Glomerular visceral epithelial cell (primary cell): ENCODE measurements at regions not wholly inside any gene's neighbourhood (a gene's known extent, or its start where the extent isn't known, plus 50 kb on each side); places are given as distances from the start of the nearest gene placed in this dataset.
"Not testable (repeated sequence)": the region's sequence is repeated elsewhere in the genome, so short reads cannot be mapped to it uniquely, and the experiment has no call there.

Experiments used
- DNase-seq: peaks from one replicate; pipeline ENCODE4 v3.0.0-alpha.2; 2016; ENCODE audit errors: extremely low spot score

GRCh38 chr3:24545887-24546286 is 51.2 kb upstream of the THRB start:
- DNase-seq = no peak

GRCh38 chr3:24548278-24548677 is 53.6 kb upstream of the THRB start:
- DNase-seq = peak; percentile 9

- DNase-seq = no peak
These were observed 55.9 kb upstream of the THRB start for GRCh38 chr3:24550588-24550987.

DNA sequence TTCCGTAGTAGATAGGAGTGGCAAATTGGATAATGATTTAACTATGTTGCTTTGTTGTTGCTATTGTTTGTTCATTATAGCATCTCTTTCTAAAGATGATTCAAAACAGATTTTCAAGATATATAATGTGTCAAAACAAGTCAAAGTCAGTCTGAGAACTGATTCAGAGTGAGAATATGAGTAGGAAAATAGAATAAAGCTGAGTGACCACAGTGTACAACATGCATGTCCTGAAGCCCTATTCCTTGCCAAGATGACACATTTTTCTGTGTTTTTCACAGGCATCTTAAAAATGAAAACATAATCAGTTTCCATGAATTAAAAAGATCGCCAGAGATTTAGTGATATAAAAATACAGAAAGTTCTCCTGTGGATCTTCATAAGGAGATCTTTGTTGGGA is 57.0 kb upstream of the THRB start:
- DNase-seq = no peak

GRCh38 chr3:24562895-24563294 is 68.2 kb upstream of the THRB start:
- no peak for DNase-seq

DNA sequence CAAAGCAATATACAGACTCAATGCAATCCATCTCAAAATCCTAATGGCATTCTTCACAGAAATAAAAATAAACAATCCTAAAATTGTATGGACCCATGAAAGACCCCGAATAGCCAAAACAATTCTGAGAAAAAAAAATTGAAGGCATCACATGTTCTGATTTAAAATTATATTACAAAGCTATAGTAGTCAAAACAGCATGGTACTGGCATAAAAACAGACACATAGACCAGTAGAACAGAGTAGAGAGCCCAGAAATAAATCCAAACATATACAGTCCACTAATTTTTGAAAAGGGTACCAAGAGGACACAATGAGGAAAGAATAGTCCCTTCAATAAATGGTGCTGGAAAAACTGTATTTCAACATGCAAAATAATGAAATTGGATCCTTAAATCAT is 70.4 kb upstream of the THRB start:
- DNase-seq = no peak

GRCh38 chr3:24565656-24566055 is 71.0 kb upstream of the THRB start:
- DNase-seq = no peak

- DNase-seq = no peak
These were observed 72.3 kb upstream of the THRB start for GRCh38 chr3:24566927-24567326.

DNA sequence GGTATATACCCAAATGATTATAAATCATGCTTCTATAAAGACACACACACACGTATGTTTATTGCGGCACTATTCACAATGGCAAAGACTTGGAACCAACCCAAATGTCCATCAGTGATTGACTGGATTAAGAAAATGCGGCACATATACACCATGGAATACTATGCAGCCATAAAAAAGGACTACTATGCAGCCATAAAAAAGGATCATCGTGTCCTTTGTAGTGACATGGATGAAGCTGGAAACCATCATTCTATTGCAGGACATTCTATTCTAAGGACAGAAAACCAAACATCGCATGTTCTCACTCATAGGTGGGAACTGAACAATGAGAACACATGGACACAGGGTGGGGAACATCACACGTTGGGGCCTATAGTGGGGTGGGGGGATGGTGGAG is 77.8 kb upstream of the THRB start:
- DNase-seq = not testable (repeated sequence)

- DNase-seq = no peak
These were observed 78.9 kb upstream of the THRB start for GRCh38 chr3:24573576-24573975.

GRCh38 chr3:24578324-24578723 is 83.7 kb upstream of the THRB start:
- no peak for DNase-seq

DNA sequence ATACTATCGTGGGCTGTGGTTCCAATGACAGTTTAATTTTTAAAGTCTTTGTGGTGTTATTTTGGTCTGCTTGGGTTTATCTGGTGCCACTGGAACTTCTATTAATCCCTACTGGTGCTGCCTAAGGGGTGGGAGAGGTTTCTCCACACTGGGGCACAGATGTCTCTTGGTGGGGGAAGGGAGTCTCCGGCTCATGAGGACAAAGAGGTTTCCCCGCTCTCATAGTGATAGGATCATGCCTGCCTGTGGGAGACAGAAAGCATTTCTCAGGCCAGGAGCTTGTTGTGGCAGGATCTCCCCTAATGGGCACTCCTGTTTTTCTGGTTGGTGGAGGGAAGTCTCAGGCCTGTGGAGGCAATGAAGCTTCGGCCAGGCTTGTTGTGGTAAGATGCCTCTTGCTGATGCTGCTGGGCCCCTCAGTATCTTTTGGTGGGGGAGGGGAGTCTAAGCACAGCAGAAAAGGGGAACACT is 84.3 kb upstream of the THRB start:
- DNase-seq = no peak

GRCh38 chr3:24582431-24583403 is 88.1 kb upstream of the THRB start:
- DNase-seq = no peak

DNA sequence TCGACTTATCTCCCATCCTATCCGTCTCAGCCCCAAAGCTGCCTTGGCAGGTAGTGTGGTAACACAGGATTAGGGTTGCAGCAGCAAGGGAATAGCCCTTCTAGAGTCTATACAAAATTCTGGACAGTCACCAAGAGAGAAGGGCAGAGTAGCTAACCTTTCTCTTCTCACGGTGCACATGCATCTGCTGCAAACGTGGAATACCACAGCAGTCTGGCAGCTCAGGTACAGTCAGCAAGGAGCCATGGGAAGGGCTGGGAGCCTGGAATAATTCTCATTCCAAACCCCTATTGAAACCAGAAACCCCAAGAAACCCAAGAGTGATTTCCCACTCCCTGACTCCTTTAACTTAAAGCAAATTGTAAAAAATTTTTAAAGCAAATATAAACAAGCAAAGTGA is 92.3 kb upstream of the THRB start:
- no peak for DNase-seq

- no peak for DNase-seq
These were observed 94.2 kb upstream of the THRB start for GRCh38 chr3:24588629-24589512.

GRCh38 chr3:24589513-24589851 is 94.8 kb upstream of the THRB start:
- no peak for DNase-seq

- DNase-seq = no peak
These were observed 95.6 kb upstream of the THRB start for GRCh38 chr3:24589931-24590880.

DNA sequence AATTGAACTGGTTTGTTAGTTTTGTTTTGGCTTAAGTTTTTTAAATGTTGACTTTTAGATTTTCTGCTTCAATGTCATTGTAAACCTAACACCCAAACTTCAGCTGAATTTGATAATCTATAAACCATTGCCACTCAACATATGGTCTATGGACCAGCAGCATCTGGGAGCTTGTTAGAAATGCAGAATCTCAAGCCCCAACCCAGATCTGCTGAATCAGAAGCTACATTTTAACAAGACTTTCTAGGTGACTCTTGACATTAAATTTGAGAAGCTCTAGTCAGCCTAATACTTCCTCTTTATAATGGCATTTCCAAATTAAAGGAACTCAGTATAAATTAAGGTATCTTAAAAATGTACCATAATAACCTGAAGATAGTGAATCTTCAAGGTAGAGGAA is 96.5 kb upstream of the THRB start:
- DNase-seq = no peak

- DNase-seq = peak; percentile 32
These were observed 97.3 kb upstream of the THRB start for GRCh38 chr3:24591661-24592555.

DNA sequence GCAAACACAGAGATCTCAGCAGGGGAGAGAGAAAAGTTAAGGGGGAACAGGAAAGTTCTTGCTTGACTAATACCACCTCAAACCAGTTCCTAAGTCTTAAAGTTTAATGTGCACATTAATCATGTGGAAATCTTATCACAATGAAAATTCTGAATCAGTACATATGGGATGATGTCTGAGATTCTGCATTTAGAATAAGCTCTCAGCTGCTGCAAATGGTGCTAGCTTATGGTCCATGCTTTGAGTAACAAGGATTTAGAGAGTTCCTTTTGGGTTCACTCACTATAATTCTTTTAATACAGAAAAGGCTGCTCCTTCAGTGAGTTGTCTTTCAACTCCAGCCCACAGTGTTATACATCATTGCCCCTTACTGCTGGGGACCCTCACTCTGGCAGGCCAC is 99.5 kb upstream of the THRB start:
- no peak for DNase-seq

- no peak for DNase-seq
These were observed 101.1 kb upstream of the THRB start for GRCh38 chr3:24595796-24596195.
